GM12878 (cell line): ENCODE measurements at regions not wholly inside any gene's neighbourhood (a gene's known extent, or its start where the extent isn't known, plus 50 kb on each side); places are given as distances from the start of the nearest gene placed in this dataset.

Experiments
- ATAC-seq: fragments of 200-7000 bp; cut with Tn5 transposase; 3 replicates; pipeline ENCODE4 v1.9.1; 2020; ENCODE audit warnings: mild to moderate bottlenecking, moderate library complexity
- BruUV-seq: library from RNA; stranded (reverse); fragments of 400-500 nt; replicated peaks from 2 replicates; lab custom pipeline; 2021; lab: Mats Ljungman, UMichigan
- CTCF ChIA-PET: fragments of 300-600 bp; sonication (Branson Sonifier 250); formaldehyde crosslinking; extraction: SDS; loops from one replicate; lab custom pipeline; 2021; ENCODE audit warnings: inconsistent platforms; lab: Yijun Ruan, JAX
- POLR2A ChIA-PET: fragments of 350-600 bp; formaldehyde crosslinking; extraction: SDS; loops from one replicate; lab custom pipeline; 2021; ENCODE audit warnings: inconsistent platforms; lab: Charles Lee
- RAD21 ChIA-PET: fragments of 300-600 bp; sonication (Branson Sonifier 250); formaldehyde crosslinking; loops from one replicate; lab custom pipeline; 2023; ENCODE audit warnings: antibody characterized with exemption; ENCODE audit not compliant: unreplicated experiment; lab: Charles Lee
- SMC1A ChIA-PET: fragments of 300-600 bp; sonication (Branson Sonifier 250); formaldehyde crosslinking; loops from one replicate; lab custom pipeline; 2023; ENCODE audit not compliant: unreplicated experiment, uncharacterized antibody; lab: Charles Lee
- DNase-seq: peaks from one replicate; pipeline ENCODE4 v3.0.0-alpha.2; 2011; ENCODE audit warnings: low read depth, low spot score
- FAIRE-seq: peaks from 3 replicates; lab custom pipeline; 2011; peaks lifted over from hg19 to GRCh38; lab: Jason Lieb, UNC
- H2AFZ ChIP-seq: 2 replicates; pipeline ENCODE4 v1.6.0; 2011; ENCODE audit warnings: low read depth, low read length, control low read depth; ENCODE audit not compliant: control insufficient read depth
- H3K27ac ChIP-seq: 2 replicates; pipeline ENCODE4 v1.5.1; 2011; ENCODE audit warnings: control low read depth; ENCODE audit not compliant: control insufficient read depth, insufficient read depth
- H3K27me3 ChIP-seq, 2 experiments: replicated peaks in 1 of 2; 2 replicates each; pipeline versions ENCODE4 v1.6.0 to v1.6.1; 2011; ENCODE audit warnings: low read length in 1 of 2; ENCODE audit not compliant: control insufficient read depth in 2 of 2, insufficient read depth in 2 of 2
- H3K36me3 ChIP-seq, 2 experiments: 2 replicates each; pipeline ENCODE4 v1.5.1; 2011; ENCODE audit warnings: low read length in 1 of 2; ENCODE audit not compliant: control insufficient read depth in 2 of 2, insufficient read depth in 2 of 2
- H3K4me1 ChIP-seq: 2 replicates; pipeline ENCODE4 v1.6.1; 2011; ENCODE audit warnings: mild to moderate bottlenecking, low read length, moderate library complexity, mixed read lengths; ENCODE audit not compliant: control insufficient read depth, insufficient read depth
- H3K4me2 ChIP-seq: 2 replicates; pipeline ENCODE4 v1.6.0; 2011; ENCODE audit warnings: control low read depth; ENCODE audit not compliant: control insufficient read depth, insufficient read depth
- H3K4me3 ChIP-seq: fragments of 200-600 bp; sonication (generic); 2 replicates; pipeline ENCODE4 v1.5.1; 2016
- H3K79me2 ChIP-seq: 2 replicates; pipeline ENCODE4 v1.6.0; 2011; ENCODE audit warnings: low read length; ENCODE audit not compliant: control insufficient read depth, insufficient read depth
- H3K9ac ChIP-seq: 2 replicates; pipeline ENCODE4 v1.8.0; 2011; ENCODE audit warnings: low read length, control low read depth, mixed read lengths; ENCODE audit not compliant: control insufficient read depth, insufficient read depth
- H3K9me3 ChIP-seq: replicated peaks from 3 replicates; pipeline ENCODE4 v1.5.1; 2011; ENCODE audit warnings: mild to moderate bottlenecking, low read length; ENCODE audit not compliant: control insufficient read depth, insufficient read depth
- H4K20me1 ChIP-seq: 2 replicates; pipeline ENCODE4 v1.6.0; 2011; ENCODE audit not compliant: control insufficient read depth, insufficient read depth
- CEBPB ChIP-seq, 2 experiments: fragments of 150-350 bp in 1 of 2; IDR thresholded peaks; 2 replicates each; pipeline ENCODE4 v1.6.1; 2012 to 2014; ENCODE audit warnings: low read depth in 2 of 2, low read length in 2 of 2, borderline replicate concordance in 1 of 2, inconsistent platforms in 1 of 2
- IKZF2 ChIP-seq, 2 experiments: fragments of 450-650 bp; IDR thresholded peaks; 2 replicates each; pipeline ENCODE4 v1.6.1; 2017; ENCODE audit warnings: mild to moderate bottlenecking in 2 of 2, moderate library complexity in 2 of 2
- JUNB ChIP-seq: IDR thresholded peaks from 2 replicates; pipeline ENCODE4 v1.6.1; 2016; ENCODE audit warnings: antibody characterized with exemption, mild to moderate bottlenecking
- KLF5 ChIP-seq: fragments of 450-650 bp; IDR thresholded peaks from 2 replicates; pipeline ENCODE4 v1.6.1; 2014; ENCODE audit warnings: mild to moderate bottlenecking; ENCODE audit not compliant: partially characterized antibody
- MTA2 ChIP-seq: fragments of 450-650 bp; IDR thresholded peaks from 2 replicates; pipeline ENCODE4 v1.6.1; 2016; ENCODE audit warnings: low read depth, mild to moderate bottlenecking, moderate library complexity
- NFYA ChIP-seq: IDR thresholded peaks from 2 replicates; pipeline ENCODE4 v1.6.1; 2011; ENCODE audit warnings: low read depth, mild to moderate bottlenecking, low read length, improper control_type of control experiment, borderline replicate concordance
- NRF1 ChIP-seq: conservative IDR thresholded peaks from 2 replicates; pipeline ENCODE4 v1.6.1; 2011; ENCODE audit warnings: mild to moderate bottlenecking, low read depth, low read length, improper control_type of control experiment
- POLR2AphosphoS2 ChIP-seq: IDR thresholded peaks from 2 replicates; pipeline ENCODE4 v1.6.1; 2011; ENCODE audit warnings: low read depth, mild to moderate bottlenecking, low read length, improper control_type of control experiment, moderate library complexity
- SMAD5 ChIP-seq: IDR thresholded peaks from 2 replicates; pipeline ENCODE4 v1.6.1; 2016; ENCODE audit warnings: antibody characterized with exemption, low read depth
- SPI1 ChIP-seq: IDR thresholded peaks from 2 replicates; pipeline ENCODE4 v1.6.1; 2011; ENCODE audit warnings: low read depth, mild to moderate bottlenecking, low read length, moderate library complexity, borderline replicate concordance; ENCODE audit not compliant: insufficient read depth
- ZBTB11 ChIP-seq: fragments of 450-650 bp; formaldehyde crosslinking; IDR thresholded peaks from 2 replicates; pipeline ENCODE4 v1.5.0; 2022; ENCODE audit warnings: mild to moderate bottlenecking, missing genetic modification characterization
- ZBTB33 ChIP-seq: fragments of 450-650 bp; IDR thresholded peaks from 2 replicates; pipeline ENCODE4 v1.6.1; 2017; ENCODE audit warnings: mild to moderate bottlenecking
- ZNF217 ChIP-seq: fragments of 450-650 bp; IDR thresholded peaks from 2 replicates; pipeline ENCODE4 v1.6.1; 2017; ENCODE audit warnings: antibody characterized with exemption, mild to moderate bottlenecking
- WGBS: methylation state at CpG from one replicate; pipeline ENCODE4 v1.1.6; 2016; ENCODE audit warnings: low lambda C conversion rate; ENCODE audit not compliant: insufficient replicate concordance, insufficient coverage; ENCODE audit errors: missing lambda C conversion rate; 5-methylcytosine and 5-hydroxymethylcytosine counted together
- in situ Hi-C: fragments of 300-500 bp; cut with MboI; formaldehyde crosslinking; loops from 9 replicates; pipeline ENCODE4 v1.14.3; 2018; ENCODE audit warnings: mixed read lengths
- intact Hi-C: fragments of 100-400 bp; cut with micrococcal nuclease; formaldehyde crosslinking; loops from one replicate; pipeline ENCODE4 v1.14.2; 2022; ENCODE audit not compliant: unreplicated experiment

- CTCF ChIA-PET: interaction anchor here (1.3 to 3.1 kb wide), 4 partner anchors 10 to 29 kb away, joined by 3 to 15 read pairs (median 6); no protein-coding TSS in a partner anchor
- Histone ChIP-seq H3K4me1 (no peaks in the 10 kb centered on the region), H3K36me3 (no peaks in the 10 kb centered on the region), H3K9ac (no peak overlapping the region), H3K4me3 (no peak overlapping the region), H3K79me2 (no peaks in the 10 kb centered on the region), H2AFZ (no peak overlapping the region), H3K4me2 (no peak overlapping the region), H4K20me1 (no peaks in the 10 kb centered on the region), H3K27ac (no peak overlapping the region), H3K27me3 (no peaks in the 10 kb centered on the region), H3K9me3 (no peaks in the 10 kb centered on the region)
- ATAC-seq (peak; percentile 28; the same call in 1 of the 3 replicates), DNase-seq (no peak), FAIRE-seq (no peak)
- SMC1A ChIA-PET: interaction anchor here (0.7 to 6.4 kb wide), 13 partner anchors 10 to 107 kb away, joined by 3 to 46 read pairs (median 4); no protein-coding TSS in a partner anchor
- in situ Hi-C loops: no loop called here
- POLR2A ChIA-PET: no interaction called here
- 0% methylated on average over 1 of the region's 1 CpG for WGBS
- intact Hi-C loops: no loop called here
- BruUV-seq: no TSS peak
- RAD21 ChIA-PET: interaction anchor here (1.2 to 5.0 kb wide), 2 partner anchors 20 to 27 kb away, joined by 4 to 39 read pairs; no protein-coding TSS in a partner anchor
- TF ChIP-seq SPI1 (peak; percentile 68; the same call in 1 of the 2 replicates), ZBTB11 (CRISPR knock-in tag) (no peak), NFYA (no peak), CEBPB (IDR thresholded peaks at IDR 0.05; ENCODE audit: borderline replicate concordance in 1 of 2, low read depth in 2 of 2, low read length in 2 of 2) (no peak), NRF1 (no peak), JUNB (no peak), ZBTB33 (no peak), ZNF217 (no peak), MTA2 (0 out of 2 replicates have a peak, but pooled peaks have one; percentile 17), IKZF2 (IDR thresholded peaks at IDR 0.05) (no peak), KLF5 (no peak), POLR2AphosphoS2 (no peak), SMAD5 (no peak)
These were observed 798.4 kb downstream of the TUSC7 start for GRCh38 chr3:117507958-117508357.
